Ecto neural progenitor cell (in vitro differentiated cells): ENCODE measurements at regions not wholly inside any gene's neighbourhood (a gene's known extent, or its start where the extent isn't known, plus 50 kb on each side); places are given as distances from the start of the nearest gene placed in this dataset.
"Not testable (repeated sequence)": the region's sequence is repeated elsewhere in the genome, so short reads cannot be mapped to it uniquely, and the experiment has no call there.

ENCODE experiments used
- DNase-seq: peaks from one replicate; pipeline ENCODE4 v3.0.0-alpha.2; 2018; ENCODE audit warnings: low spot score

- DNase-seq, result no peak
These were observed 352.1 kb downstream of the POM121L12 start for GRCh38 chr7:53387515-53387914.

GRCh38 chr7:53397911-53398310 is 362.5 kb downstream of the POM121L12 start:
- DNase-seq, result no peak

DNA sequence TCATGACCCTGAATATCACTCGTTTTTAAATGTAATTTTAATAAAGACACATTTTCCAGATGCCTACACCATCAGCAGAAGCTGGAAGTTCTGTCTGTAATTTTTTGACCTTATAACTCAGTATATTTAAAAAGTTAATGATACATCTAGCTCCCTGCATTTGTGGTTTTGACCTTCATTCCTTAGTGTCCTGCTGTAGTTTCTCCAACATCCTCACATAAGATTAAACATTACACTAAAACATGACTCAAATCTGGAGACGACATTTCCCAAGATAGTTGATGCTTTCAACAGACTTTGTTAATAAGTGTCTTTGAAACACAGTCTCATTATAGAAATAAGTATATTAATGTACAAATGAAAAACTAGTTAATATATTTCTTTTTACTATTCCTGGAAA is 363.1 kb downstream of the POM121L12 start:
- no peak for DNase-seq

GRCh38 chr7:53413021-53413420 is 377.6 kb downstream of the POM121L12 start:
- DNase-seq, result no peak

DNA sequence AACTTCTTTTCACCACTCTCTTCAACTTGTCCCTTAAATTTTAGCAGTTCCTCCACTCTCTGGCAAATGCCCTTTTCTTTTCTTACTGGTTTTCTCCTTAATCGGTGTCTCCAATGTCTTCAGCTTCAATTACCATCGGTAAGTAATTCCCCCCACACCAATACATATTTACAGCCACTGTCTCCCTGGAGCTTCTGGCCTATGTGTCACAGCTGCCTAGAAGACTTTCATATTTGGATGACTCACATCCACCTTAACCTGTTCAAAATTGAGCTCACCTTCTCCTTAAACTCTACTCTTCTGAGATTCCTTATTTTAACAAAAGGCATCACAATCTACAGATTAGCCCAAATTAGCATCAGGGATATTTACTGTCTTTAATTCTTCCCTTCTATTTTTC is 380.4 kb downstream of the POM121L12 start:
- no peak for DNase-seq

- no peak for DNase-seq
These were observed 383.5 kb downstream of the POM121L12 start for GRCh38 chr7:53418834-53419482.

GRCh38 chr7:53420550-53420949 is 385.1 kb downstream of the POM121L12 start:
- no peak for DNase-seq

DNA sequence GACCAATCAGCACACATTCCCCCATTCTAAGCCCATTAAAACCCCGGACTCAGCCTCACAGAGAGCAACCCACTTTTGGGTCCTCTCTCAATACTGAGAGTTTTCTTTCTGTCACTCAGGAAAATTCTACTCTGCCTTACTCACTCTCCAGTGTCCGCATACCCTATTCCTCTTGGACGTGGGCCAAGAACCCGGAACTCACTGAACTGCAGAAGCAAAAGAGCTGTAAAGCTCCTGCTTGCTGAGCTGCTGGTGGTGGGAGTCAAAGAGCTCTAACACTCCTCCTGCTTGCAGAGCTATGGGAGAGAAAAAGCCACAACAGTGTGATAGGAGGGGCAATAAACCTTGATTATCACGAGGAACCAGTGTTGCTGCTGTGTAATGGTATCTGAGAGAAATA is 386.9 kb downstream of the POM121L12 start:
- no peak for DNase-seq

DNA sequence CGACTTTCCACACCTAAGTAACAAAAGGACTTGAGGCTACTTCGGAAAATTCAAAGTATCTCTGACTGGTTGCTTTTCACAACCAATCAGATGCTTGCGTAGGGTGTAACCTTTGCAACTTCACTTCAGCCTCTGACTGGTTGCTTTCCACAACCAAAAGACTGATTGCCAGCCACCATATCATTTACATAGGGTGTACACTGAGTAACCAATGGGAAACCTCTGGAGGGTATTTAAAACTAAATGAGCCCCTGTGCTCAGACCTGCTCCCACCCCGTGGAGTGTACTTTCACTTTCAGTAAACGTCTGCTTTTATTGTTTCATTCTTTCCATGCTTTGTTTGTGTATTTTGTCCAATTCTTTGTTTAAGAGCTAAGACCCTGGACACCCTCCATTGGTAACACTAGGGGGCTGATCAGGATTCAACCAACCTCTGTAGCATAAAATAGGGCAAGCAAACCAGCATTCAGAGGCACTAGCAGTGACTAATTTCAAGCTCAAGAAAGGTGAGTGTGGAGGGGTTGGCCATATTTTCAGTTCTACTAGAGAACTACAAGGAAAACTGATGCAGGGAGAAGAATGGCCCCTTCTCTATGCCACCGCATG is 390.8 kb downstream of the POM121L12 start:
- DNase-seq, result no peak

DNA sequence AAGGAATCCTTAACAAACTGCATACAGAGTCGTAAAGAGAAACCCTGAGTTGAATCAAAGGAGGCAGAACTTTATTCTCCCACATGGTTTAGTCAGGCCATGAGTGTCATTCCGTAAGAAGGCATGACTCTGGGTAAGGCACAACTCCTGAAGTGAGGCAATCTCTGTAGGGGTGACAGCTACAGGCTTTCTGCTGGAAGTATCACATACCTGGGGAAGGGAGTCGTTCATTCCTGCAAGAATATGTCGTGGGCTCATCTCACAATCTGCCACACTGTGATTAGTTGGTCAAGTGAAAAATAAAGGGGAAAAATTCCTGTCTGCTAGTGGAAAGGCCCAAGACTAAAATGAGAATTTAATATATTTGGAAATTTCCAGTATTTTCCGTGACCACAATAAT is 392.6 kb downstream of the POM121L12 start:
- DNase-seq, result no peak

GRCh38 chr7:53431901-53432300 is 396.5 kb downstream of the POM121L12 start:
- DNase-seq, result no peak

- DNase-seq, result no peak
These were observed 401.9 kb downstream of the POM121L12 start for GRCh38 chr7:53437336-53437735.

- no peak for DNase-seq
These were observed 410.7 kb downstream of the POM121L12 start for GRCh38 chr7:53446170-53446569.

DNA sequence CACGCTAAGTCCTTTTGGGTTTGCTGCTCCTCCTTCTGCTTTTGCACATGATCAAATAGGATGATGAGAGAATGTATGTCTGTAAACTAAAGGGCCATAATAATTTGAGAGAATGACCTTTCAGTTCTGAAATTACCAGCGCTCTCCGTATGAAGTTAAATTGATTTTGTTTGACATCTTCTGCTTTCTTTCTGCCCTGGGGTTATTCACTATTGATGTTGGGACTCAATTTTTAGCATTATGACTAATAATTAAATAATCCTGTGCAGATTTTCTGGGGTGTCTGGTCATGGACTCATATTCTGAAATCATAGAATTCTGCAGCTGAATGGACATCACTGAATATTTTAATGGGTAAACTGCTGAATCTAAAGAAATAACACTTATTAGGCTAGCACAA is 423.2 kb downstream of the POM121L12 start:
- DNase-seq, result no peak

- DNase-seq, result no peak
These were observed 430.9 kb downstream of the POM121L12 start for GRCh38 chr7:53466371-53466770.

- no peak for DNase-seq
These were observed 435.0 kb downstream of the POM121L12 start for GRCh38 chr7:53470336-53470970.

GRCh38 chr7:53473371-53473770 is 437.9 kb downstream of the POM121L12 start:
- DNase-seq, result no peak

GRCh38 chr7:53475776-53476175 is 440.3 kb downstream of the POM121L12 start:
- no peak for DNase-seq

- no peak for DNase-seq
These were observed 441.1 kb downstream of the POM121L12 start for GRCh38 chr7:53476566-53476965.

GRCh38 chr7:53485354-53485753 is 449.9 kb downstream of the POM121L12 start:
- no peak for DNase-seq

DNA sequence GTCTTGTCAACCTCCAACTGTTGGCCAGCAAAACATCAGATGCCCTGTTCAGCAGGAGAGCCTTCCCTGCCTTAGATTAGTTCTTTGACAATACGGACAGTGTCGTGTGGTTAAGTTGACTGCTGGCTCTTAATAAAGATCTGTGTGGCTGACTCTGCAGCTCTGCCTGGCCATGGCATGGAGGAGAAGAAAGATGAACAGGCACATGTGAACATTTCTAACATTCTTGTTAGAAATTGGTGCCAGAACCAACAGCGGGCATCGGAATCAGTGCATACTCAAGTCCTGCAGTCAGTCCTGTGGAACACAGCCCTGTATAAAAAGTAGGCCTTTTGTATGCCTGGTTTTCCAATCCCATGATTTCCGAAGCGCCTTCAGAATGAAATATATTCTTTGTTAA is 455.6 kb downstream of the POM121L12 start:
- DNase-seq, result no peak

GRCh38 chr7:53495181-53495580 is 459.7 kb downstream of the POM121L12 start:
- DNase-seq, result not testable (repeated sequence)

DNA sequence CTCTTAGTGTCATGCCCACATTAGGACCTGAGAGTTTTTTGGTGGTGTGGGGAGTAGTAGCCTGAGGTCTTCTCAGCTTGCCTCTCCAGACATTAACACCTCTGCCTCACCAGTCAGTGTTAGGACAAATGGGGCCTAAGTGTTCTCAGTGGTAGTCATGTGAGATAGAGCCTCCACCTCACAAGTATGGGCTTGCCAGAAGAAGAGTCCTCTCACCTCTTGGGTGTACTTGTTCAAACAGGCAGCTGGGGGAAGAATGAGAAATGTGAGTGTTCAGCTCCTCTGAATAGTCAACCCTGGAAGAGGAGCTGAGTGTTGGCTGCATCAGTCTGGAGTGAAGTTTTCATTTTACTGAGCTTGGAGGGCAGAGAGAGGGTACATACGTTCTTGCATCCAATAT is 464.6 kb downstream of the POM121L12 start:
- no peak for DNase-seq

DNA sequence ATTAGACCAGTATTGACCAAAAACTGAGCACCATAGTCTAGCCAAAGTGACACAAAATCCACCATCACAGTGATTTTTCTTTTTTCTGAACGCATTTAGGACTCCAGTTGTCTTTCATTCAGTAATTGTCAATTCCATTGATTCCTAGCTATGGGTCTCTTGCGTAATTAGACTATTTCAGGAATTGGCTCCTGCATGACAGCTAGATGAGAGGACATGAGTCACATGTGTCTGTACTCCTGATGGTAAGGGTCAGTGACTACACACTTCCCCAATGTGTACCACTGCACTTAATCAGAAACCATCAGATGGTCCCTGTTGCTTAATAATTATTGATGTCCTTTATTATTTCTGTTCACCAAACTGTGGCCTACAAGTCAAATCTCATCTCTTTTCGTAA is 469.5 kb downstream of the POM121L12 start:
- no peak for DNase-seq
